HG02884 (cell line): ENCODE measurements at regions not wholly inside any gene's neighbourhood (a gene's known extent, or its start where the extent isn't known, plus 50 kb on each side); places are given as distances from the start of the nearest gene placed in this dataset.
"Not testable (repeated sequence)": the region's sequence is repeated elsewhere in the genome, so short reads cannot be mapped to it uniquely, and the experiment has no call there.

Experiments
- ATAC-seq: cut with Tn5 transposase; IDR thresholded peaks from one replicate; pipeline ENCODE4 v1.9.1; 2021; ENCODE audit warnings: mild to moderate bottlenecking, moderate library complexity; ENCODE audit not compliant: unreplicated experiment

DNA sequence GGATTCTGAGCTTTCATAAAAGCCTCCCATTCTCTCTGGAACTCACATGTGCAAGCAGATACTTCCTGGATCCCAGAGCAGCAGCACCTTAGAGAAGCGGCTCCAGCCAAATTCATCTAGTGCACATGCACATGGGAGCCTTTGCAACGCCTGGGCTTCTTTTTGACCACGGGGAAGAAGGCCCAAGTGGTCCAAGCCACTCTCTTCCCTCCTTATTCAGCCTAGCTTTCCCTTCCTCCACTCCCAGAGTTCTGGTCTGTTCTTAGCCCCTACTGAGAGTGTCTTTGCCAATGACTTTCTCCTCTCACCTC, 118.7 kb downstream of the ZNF365 start:
- ATAC-seq = no peak

DNA sequence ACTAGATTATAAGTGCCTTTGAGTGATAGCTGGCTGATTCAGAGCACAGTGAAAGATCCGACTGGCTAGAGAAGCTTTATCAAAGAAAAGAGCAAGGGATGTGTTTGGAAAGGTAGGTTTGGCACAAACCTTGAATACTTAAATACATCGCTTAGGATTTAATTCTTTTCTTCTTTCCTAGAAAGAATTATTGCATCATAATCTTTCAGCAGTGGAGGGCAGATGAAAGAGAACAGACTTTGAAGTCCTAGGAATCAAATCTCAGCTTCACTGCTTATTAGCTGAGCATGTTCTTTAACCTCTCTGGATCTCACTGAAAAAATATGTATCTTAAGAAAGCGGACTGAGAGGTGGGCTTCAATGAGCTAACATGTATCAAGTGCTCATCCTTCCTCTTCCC, 122.8 kb downstream of the ZNF365 start:
- ATAC-seq = no peak

DNA sequence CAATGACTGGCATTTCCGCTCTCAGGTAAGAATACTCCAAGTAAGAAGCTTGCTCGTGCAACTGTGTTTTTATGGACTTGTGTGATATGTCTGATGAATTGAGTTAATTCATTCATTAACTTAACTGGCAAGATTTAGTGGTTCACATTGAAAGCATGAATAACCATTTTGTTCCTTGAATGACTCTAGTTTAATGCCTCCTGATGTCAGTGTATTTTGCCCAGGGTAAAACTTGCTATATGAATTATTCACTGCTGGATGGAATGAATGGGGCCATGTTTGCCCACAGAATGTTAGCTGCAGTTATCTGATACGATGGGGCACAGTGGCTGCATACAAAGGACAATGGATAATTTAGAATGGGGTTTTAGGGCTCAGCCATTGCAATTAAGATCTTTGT, 124.1 kb downstream of the ZNF365 start:
- no peak for ATAC-seq

DNA sequence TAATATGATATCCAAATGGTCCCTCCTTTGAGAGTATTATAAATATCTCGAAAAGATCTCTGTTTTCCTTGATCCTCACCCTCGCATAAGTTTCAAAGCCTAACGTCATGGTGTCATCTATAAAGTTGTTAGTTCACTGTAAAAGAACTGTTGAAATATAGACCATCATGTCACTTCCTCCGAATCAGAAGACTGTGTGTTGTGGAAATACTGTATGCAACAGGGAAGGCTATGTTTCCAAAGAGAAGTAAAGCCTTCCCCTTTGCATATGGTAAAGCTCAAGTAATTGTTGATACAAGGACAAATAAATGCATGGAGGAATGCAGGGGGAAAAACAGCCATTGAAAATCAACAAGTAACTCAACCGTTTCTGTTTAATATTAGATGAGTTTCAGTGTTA, 125.9 kb downstream of the ZNF365 start:
- ATAC-seq = not testable (repeated sequence)

DNA sequence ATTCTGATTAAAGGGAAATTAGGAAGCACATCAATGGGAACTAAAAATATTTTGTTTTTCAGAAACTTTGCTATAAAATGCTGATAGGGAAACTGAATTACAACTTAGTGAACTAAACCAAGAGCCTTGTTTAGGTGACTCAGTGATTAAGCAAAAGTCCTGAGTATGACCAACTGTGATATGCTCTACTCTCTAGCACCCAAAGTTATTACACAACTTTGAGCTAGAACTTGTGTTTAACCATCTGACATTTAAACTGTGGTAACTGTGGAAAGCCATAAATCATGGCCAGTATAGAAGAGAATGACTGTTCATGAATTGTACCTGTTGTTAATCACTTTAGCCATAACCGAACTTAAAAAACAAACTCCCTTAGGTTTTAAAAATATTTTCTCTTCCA, 127.4 kb downstream of the ZNF365 start:
- ATAC-seq = no peak

DNA sequence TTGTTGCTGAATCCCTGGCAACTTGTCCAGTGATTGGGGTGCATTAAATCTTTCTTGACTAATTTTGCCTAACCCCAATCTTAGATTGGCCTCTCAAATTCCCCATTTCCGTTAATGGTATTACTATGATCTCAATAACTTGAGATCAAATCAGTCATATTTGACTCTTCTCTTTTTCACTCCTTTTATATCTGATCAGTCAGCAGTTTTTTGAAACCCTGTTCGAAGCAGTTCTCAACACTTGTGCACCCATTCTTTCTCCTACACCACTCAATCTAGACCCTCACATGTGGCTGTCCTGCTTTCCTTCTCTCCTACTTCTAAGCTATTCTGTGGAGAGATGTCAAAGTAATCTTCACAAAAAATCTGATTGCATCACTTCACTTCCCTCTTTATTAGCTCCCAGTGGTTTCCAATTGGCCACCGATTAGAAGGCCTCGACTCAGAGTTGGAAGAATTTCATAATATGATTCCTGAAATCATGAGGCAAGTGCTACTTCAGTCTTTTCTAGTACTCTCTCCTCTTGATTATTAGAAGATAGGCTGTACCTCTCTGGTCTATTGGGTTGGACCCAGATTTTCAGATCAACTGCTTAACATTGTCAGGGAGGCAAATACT, 128.9 kb downstream of the ZNF365 start:
- no peak for ATAC-seq

DNA sequence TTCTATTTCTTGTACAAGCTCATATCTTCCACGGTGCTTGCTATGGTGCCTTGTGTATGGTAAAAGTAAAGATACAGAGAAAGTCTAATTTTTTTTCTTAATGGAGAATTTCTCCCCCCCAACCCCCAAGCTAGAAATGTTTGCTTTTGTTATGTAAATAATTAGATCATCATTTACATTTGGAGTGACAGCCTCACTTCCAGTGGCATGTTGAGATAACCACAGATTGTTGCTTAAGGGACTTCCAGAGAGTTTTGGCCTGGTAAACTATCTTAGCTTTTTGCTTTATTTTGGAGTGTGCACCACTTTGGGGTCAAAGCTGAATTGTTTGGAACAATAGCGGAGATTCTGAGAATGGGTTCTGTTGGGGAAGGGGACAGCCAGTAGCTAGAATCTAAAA, 129.7 kb downstream of the ZNF365 start:
- ATAC-seq = no peak

DNA sequence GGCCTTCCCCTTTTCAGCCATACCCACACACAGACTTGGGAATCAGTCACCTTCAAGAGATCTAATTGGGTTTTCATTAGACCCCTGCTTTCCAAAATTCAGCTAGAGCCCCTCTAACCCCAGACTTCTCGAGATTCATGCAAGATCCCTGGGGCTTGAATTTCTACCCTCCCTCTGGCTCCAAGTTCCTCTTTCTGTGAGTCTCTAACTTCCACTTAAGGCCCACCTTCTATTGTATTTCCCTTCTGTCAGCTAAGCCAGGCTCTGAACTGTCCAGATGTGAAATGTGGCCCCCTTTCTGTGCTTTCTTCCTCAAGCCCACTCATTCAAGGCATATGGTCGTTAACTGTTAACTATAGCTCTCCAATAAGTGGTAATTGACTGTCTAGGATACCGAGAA, 132.2 kb downstream of the ZNF365 start:
- no peak for ATAC-seq

DNA sequence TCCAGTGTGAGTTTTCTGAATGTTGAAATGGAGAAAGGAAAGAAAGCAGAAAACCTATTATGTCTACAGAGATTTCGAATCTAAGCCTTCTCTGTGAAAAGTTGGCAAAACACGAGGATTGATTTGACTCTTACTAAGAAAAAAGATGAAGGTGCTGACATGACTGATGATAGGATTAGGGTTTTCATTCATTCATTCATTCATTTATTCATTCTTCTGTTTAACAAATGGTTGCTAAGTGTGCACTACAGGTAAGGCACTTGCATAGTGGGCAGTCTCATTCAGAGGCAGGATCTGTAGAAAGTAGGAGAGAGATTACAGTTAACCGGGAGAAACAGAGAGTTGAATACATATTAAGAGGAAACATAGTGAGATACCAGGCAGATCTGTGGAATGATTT, 137.1 kb downstream of the ZNF365 start:
- ATAC-seq = peak; percentile 28

DNA sequence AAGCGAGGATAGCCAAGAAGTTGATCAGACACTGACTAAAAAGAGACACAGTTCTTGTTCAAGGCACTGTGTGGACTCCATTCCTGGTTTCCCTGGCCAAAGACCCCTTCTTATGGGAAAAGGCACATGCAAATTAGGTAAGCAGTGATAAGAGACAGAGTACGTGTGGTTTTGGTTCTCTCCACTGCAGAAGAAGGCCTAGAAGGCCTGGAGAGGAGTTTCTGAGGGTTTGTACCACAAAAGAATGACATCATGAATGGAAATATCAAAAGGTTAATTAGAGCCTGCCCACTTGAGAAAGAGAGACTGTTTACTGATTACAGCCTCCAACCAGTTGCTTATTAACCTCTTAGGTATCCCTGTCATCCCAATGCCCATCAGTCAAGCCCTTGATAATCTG, 137.5 kb downstream of the ZNF365 start:
- peak; percentile 72 for ATAC-seq

DNA sequence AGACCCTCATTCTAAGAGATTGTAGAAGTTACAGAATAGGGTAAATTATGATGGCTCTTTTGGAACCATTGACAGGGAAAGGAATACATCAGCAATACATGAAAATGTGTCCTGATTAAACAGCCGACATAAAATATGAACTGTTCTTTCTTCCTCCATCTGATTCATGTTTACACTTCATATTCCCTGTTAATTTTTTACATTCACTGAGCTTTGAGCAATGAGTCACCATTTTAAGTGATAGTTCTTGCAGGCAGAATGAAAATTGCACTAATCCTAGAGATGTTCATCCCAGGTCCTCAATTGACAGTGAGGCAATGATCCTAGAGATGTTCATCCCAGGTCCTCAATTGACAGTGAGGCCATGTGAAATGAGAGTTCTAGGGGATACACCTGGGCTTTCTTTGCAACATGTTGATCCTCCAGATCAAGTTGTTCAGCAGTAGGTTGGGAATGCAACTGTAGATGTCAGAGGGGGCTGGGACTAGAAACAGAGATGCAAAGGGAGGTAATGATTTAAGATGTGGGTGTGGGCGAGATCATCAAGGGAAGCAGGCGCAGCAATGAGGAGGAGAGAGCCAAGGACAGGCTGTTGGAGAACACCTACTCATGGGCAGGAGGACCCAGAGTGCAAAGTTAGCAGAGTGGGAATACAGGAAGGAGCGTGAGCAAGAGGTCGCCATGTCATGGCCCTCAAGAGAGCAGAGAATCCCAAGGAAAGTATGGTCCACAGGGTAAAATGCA, 138.7 kb downstream of the ZNF365 start:
- no peak for ATAC-seq

DNA sequence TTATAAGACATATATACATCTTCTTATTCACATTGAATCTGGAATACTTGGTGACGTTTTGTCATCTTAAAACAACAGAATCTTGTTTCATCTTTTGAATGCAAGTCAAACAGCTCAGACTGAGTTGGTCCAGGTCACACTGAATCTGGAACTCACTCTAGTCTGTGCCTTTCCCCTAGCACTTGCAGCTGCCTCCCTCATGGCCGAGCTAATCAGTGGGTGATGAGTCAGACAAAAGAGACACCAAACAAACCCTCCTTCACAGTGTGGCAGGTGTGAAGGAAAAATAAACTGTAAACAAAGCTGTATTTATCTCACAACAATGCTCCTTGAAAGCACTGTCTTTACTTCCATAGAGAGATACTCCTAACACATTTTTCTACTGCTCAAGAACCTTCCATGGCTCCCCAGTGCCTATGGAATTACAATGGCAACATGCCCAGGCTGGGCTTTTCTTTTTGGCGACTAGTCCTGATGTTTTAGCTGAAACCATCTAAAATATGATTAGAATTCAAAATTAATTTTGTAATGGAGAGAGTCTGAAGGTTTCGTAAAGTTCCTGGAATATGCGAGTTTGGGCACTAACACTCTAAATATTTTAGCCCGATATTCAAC, 140.0 kb downstream of the ZNF365 start:
- no peak for ATAC-seq

DNA sequence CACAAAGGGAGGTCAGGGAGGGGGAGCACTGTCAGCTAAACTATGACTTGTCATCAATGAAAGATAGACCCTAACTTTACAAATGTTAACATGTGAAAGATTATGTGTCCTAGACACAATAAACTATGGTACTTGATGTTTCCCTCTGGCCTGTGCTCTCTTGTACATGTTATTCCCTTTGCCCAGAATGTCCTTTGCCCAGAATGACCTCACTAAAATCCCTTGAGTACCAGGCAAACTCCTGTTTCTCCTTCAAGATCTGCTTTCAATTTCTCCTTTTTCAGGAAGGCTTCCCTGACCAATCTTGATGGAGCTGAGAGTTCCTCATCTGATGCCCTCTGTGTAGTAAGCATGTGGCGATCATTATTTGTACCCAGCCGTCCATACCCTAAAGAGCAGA, 143.1 kb downstream of the ZNF365 start:
- no peak for ATAC-seq

DNA sequence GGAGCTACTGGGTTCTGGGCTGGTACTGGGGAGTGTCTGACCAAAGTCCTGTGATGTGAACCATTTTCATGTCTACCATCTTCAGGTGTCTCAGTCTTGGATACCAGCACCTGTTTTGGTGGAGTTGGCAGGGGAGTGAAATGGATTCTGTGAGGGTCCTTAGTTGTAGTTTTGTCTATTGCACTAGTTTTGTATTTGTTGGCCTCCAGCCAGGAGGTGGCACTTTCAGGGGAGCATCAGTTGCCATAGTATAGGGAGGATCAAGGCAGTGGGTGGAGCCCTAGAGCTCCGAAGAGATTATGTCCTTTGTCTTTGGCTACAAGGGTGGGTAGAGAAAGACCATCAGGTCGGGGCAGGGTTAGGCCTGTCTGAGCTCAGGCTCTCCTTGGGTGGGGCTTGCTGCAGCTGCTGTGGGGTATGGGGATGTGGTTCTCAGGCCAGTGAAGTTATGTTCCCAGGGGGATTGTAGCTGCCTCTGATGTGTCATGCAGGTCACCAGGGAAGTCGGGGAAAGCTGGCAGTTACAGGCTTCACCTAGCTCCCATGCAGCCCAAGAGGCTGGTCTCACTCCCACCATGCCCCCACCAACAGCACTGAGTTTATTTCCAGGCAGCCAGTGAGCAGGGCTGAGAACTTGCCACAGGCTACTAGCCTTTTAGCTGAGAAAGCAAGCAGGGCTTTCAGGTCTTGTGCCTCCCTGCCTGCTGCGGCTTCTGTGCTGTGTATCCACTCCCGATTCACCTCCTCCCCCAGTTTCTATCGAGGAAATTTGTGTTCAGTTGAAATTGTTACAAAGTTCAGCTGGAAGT, 153.1 kb downstream of the ZNF365 start:
- peak; percentile 31 for ATAC-seq

DNA sequence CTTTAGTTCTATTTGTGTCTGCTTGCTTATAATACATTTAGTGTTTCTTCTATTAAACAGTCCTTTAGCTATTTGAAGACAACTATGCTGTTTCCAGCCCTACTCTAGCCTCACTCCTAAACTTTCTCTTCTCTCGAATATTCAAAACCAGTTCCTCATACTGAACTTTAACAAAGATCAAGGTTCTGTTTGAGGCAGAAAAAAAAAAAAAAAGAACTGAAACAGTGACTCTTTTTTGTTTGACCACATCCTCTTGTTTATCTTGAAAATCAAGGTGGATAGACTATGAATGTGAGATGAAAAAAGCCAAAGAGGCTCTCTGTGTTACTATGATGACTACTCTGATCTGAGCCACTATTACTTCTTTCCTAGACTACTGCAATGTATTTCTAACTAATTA, 154.3 kb downstream of the ZNF365 start:
- ATAC-seq = peak; percentile 96

DNA sequence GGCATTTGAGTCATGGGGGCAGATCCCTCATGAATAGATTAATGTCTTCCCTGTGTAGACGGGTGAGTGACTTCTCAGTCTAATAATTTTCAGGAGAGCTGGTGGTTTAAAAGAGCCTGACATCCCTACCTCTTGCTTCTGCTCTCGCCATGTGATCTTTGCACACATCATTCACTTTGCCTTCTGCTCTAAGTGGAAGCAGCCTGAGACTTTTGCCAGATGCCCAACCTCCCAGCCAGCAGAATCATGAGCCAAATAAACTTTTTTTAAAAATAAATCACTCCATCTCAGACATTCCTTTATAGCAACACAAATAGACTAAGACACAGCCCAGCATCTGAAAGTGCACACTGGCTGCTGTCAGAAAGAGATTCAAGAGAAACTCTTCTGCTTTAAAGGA, 155.2 kb downstream of the ZNF365 start:
- no peak for ATAC-seq

DNA sequence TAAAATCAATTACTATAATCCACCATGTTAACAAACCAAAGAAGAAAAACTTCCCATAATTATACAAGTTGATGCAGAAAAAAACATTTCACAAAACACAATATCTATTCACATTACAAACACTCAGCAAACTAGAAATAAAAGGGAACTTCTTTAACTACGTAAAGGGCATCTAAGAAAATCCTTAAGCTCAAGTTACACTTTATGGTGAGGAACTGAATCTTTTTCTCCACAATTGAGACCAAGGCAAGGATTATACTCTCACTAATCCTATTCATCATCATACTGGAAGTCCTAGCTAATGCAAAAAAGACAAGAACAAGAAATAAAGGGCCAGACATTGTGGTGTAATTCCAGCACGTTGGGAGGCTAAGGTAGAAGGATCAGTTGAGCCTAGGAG, 159.9 kb downstream of the ZNF365 start:
- no peak for ATAC-seq

DNA sequence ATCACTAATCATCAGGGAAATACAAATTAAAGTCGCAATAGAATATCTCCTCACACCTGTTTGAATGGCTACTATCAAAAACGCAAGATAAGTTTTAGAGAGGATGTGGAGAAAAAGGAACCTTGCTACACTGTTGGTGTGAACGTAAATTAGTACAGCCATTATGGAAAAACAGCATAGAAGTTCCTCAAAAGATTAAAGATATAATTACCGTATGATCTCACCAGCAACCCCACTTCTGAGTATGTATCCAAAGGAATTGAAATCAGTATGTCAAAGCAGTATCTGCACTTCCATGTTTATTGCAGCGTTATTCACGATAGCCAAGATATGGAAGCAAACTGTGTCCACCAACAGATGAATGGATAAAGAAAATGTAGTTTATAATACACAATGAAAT, 164.4 kb downstream of the ZNF365 start:
- ATAC-seq = no peak

DNA sequence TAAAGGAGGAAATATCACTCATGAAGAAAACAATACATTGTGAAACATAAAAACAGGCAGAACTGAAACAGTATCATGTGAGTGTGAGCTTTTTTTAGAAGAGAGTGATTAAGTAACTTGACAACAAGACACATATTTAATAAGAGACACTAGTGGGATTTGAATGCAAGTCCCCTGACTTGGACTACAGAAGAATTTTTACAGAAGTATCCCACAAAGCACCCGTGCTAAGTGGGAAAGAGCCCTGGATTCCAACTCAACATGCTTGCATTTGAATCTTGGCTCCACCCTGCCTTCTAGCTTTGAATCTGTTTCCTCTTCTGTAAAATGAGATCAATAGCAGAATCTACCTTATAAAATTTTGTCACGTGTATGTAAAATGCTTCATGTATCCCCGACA, 166.2 kb downstream of the ZNF365 start:
- no peak for ATAC-seq

DNA sequence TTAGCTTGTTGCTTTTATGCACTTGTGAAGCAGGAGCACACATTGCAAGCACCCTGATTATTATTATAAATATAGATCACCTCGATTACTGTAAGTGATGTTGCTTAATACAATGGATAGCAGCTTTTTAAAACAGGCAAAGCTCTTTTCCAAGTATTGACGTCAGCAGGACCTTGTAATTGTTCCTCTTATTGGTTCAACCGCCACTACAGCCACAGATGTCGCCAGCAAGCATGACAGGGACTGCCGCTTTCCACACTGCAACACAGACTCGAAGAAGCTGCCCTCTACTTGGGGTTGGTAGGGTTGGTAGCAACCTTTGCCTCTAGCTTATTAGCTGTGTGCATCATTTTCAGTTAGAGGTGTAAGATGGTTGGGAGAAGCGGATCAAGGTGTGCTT, 167.6 kb downstream of the ZNF365 start:
- no peak for ATAC-seq

DNA sequence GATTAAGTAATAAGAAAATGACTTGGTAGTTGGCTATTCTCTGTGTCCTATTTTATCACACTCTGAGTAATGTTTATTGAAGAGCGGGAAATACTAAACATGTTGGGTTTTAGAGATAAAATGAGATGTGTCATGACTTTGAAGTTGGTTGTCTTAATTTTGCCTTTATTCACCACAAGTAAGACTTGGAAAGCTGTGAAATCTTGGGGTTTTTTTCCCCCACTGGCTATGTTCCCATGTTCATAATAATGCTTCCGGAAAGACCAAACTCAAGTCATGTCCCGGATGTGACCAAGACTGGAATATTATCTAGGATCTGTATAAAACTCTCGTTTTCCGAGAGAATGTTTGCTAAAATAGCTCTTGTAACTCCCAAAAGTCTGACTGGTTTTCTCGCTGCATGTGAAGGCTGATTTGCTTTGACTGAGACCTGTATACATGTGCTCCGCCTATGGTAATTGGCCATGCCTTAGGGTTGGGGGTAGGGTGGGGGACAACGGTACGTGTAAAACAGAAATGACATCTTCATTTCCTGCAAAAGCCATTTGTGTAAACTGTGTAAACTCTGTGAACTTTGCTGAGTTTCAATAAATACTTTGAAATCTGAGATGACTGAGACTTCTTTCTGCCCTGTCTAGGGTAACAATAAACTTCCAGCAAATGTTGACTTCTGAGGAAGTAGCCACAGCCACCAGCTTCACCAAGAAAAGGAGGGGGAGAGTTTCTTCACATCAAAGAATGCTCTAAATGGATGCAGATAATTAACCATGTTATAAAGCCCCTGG, 169.6 kb downstream of the ZNF365 start:
- no peak for ATAC-seq
